ENCODE measurements at regions not wholly inside any gene's neighbourhood (a gene's known extent, or its start where the extent isn't known, plus 50 kb on each side); places are given as distances from the start of the nearest gene placed in this dataset.

GRCh38 chr18:39681061-39681460 lies 2115.5 kb upstream of the CELF4 start:
- no peak for TF ChIP-seq POLR2AphosphoS5 (IDR thresholded peaks at IDR 0.05; ENCODE audit: low read depth, low read length)
- TF ChIP-seq REST (IDR thresholded peaks at IDR 0.05; ENCODE audit: insufficient read depth in 1 of 2, low read depth in 2 of 2, low read length in 2 of 2), result no peak
- no peak for TF ChIP-seq FOXP2 (optimal IDR thresholded peaks at IDR 0.05; ENCODE audit: borderline replicate concordance, extremely low read depth, extremely low read length, insufficient read depth)
- no peak for TF ChIP-seq TAF1 (IDR thresholded peaks at IDR 0.05; ENCODE audit: borderline replicate concordance, insufficient read depth, low read length)
- no peak for TF ChIP-seq SIN3A (IDR thresholded peaks at IDR 0.05; ENCODE audit: borderline replicate concordance, insufficient read depth, low read length)

- TF ChIP-seq SIN3A (IDR thresholded peaks at IDR 0.05; ENCODE audit: borderline replicate concordance, insufficient read depth, low read length) (no peak), TAF1 (IDR thresholded peaks at IDR 0.05; ENCODE audit: borderline replicate concordance, insufficient read depth, low read length) (no peak), POLR2AphosphoS5 (IDR thresholded peaks at IDR 0.05; ENCODE audit: low read depth, low read length) (no peak), FOXP2 (optimal IDR thresholded peaks at IDR 0.05; ENCODE audit: borderline replicate concordance, extremely low read depth, extremely low read length, insufficient read depth) (no peak), REST (IDR thresholded peaks at IDR 0.05; ENCODE audit: insufficient read depth in 1 of 2, low read depth in 2 of 2, low read length in 2 of 2) (no peak)
These were observed 2110.3 kb upstream of the CELF4 start for GRCh38 chr18:39675906-39676305.

- TF ChIP-seq TAF1 (IDR thresholded peaks at IDR 0.05; ENCODE audit: borderline replicate concordance, insufficient read depth, low read length), result no peak
- no peak for TF ChIP-seq REST (IDR thresholded peaks at IDR 0.05; ENCODE audit: insufficient read depth in 1 of 2, low read depth in 2 of 2, low read length in 2 of 2)
- TF ChIP-seq FOXP2 (optimal IDR thresholded peaks at IDR 0.05; ENCODE audit: borderline replicate concordance, extremely low read depth, extremely low read length, insufficient read depth), result no peak
- TF ChIP-seq POLR2AphosphoS5 (IDR thresholded peaks at IDR 0.05; ENCODE audit: low read depth, low read length), result no peak
- no peak for TF ChIP-seq SIN3A (IDR thresholded peaks at IDR 0.05; ENCODE audit: borderline replicate concordance, insufficient read depth, low read length)
These were observed 2109.8 kb upstream of the CELF4 start for GRCh38 chr18:39675368-39675767.

- TF ChIP-seq SIN3A (IDR thresholded peaks at IDR 0.05; ENCODE audit: borderline replicate concordance, insufficient read depth, low read length), result no peak
- TF ChIP-seq FOXP2 (optimal IDR thresholded peaks at IDR 0.05; ENCODE audit: borderline replicate concordance, extremely low read depth, extremely low read length, insufficient read depth), result no peak
- no peak for TF ChIP-seq REST (IDR thresholded peaks at IDR 0.05; ENCODE audit: insufficient read depth in 1 of 2, low read depth in 2 of 2, low read length in 2 of 2)
- no peak for TF ChIP-seq POLR2AphosphoS5 (IDR thresholded peaks at IDR 0.05; ENCODE audit: low read depth, low read length)
- no peak for TF ChIP-seq TAF1 (IDR thresholded peaks at IDR 0.05; ENCODE audit: borderline replicate concordance, insufficient read depth, low read length)
These were observed 2106.6 kb upstream of the CELF4 start for GRCh38 chr18:39672171-39672570.

- TF ChIP-seq REST (IDR thresholded peaks at IDR 0.05; ENCODE audit: insufficient read depth in 1 of 2, low read depth in 2 of 2, low read length in 2 of 2) (no peak), POLR2AphosphoS5 (IDR thresholded peaks at IDR 0.05; ENCODE audit: low read depth, low read length) (no peak), SIN3A (IDR thresholded peaks at IDR 0.05; ENCODE audit: borderline replicate concordance, insufficient read depth, low read length) (no peak), FOXP2 (optimal IDR thresholded peaks at IDR 0.05; ENCODE audit: borderline replicate concordance, extremely low read depth, extremely low read length, insufficient read depth) (no peak)
These were observed 2102.3 kb upstream of the CELF4 start for GRCh38 chr18:39667905-39668304.

Measured in PFSK-1 (cell line).